A549 (cell line): ENCODE measurements at regions not wholly inside any gene's neighbourhood (a gene's known extent, or its start where the extent isn't known, plus 50 kb on each side); places are given as distances from the start of the nearest gene placed in this dataset.

Experiments
- ATAC-seq, 2 experiments: fragments of 200-7000 bp in 1 of 2; fragments of >200 bp in 1 of 2; cut with Nextera tagmentation in 1 of 2; cut with Tn5 transposase in 1 of 2; 3 replicates each; pipeline versions ENCODE4 v1.8.0 to v1.9.1; 2018 to 2020; ENCODE audit warnings: mild to moderate bottlenecking in 1 of 2, moderate library complexity in 1 of 2
- CTCF ChIA-PET: fragments of 300-600 bp; sonication (Branson Sonifier 250); formaldehyde crosslinking; extraction: SDS; loops from one replicate; lab custom pipeline; 2021; ENCODE audit warnings: antibody characterized with exemption, inconsistent platforms; lab: Yijun Ruan, JAX
- POLR2A ChIA-PET: fragments of 350-600 bp; formaldehyde crosslinking; extraction: SDS; loops from one replicate; lab custom pipeline; 2021; ENCODE audit warnings: antibody characterized with exemption, inconsistent platforms; lab: Yijun Ruan, JAX
- DNase-seq, 2 experiments: peaks; one replicate each; pipeline versions ENCODE4 v3.0.0 to v3.0.0-alpha.2; 2011 to 2016; ENCODE audit warnings: low read depth in 1 of 2, low spot score in 1 of 2
- FAIRE-seq: peaks from 2 replicates; lab custom pipeline; 2011; peaks lifted over from hg19 to GRCh38; lab: Jason Lieb, UNC
- H3K27ac ChIP-seq, 2 experiments: fragments of >200 bp; sonication (Bioruptor Twin); formaldehyde crosslinking; 3 replicates each; pipeline ENCODE4 v1.5.1; 2016 to 2017
- H3K4me1 ChIP-seq: fragments of >200 bp; sonication (Bioruptor Twin); formaldehyde crosslinking; 3 replicates; pipeline ENCODE4 v1.6.1; 2016
- H3K4me2 ChIP-seq: fragments of >200 bp; sonication (Bioruptor Twin); formaldehyde crosslinking; 3 replicates; pipeline ENCODE4 v1.6.1; 2016
- H3K4me3 ChIP-seq: fragments of >200 bp; sonication (Bioruptor Twin); formaldehyde crosslinking; 3 replicates; pipeline ENCODE4 v1.5.1; 2016
- H3K9me3 ChIP-seq: fragments of >200 bp; sonication (Bioruptor Twin); formaldehyde crosslinking; 3 replicates; pipeline ENCODE4 v1.6.1; 2016
- ATOH8 ChIP-seq: fragments of 250-450 bp; sonication (Bioruptor Pico); IDR thresholded peaks from 2 replicates; pipeline ENCODE4 v1.5.0; 2020; ENCODE audit warnings: low read depth, mild to moderate bottlenecking, moderate library complexity
- BCL3 ChIP-seq: fragments of >200 bp; sonication (Bioruptor Twin); formaldehyde crosslinking; IDR thresholded peaks from 3 replicates; pipeline ENCODE4 v1.6.1; 2016
- CBX2 ChIP-seq: fragments of 200-600 bp; sonication (generic); IDR thresholded peaks from 2 replicates; pipeline ENCODE4 v1.6.1; 2016; ENCODE audit warnings: low read depth, mild to moderate bottlenecking, borderline replicate concordance
- ELK1 ChIP-seq: fragments of 150-350 bp; IDR thresholded peaks from 2 replicates; pipeline ENCODE4 v1.6.1; 2014; ENCODE audit warnings: low read depth, mild to moderate bottlenecking, low read length
- EP300 ChIP-seq, 2 experiments: fragments of >200 bp; sonication (Bioruptor Twin); formaldehyde crosslinking; IDR thresholded peaks; 2 replicates in 1 of 2; 3 replicates in 1 of 2; pipeline ENCODE4 v1.6.1; 2016 to 2017
- FOXS1 ChIP-seq: fragments of 250-450 bp; sonication (Bioruptor Pico); IDR thresholded peaks from 2 replicates; pipeline ENCODE4 v1.5.0; 2020; ENCODE audit warnings: mild to moderate bottlenecking, moderate library complexity
- GATA3 ChIP-seq: IDR thresholded peaks from 2 replicates; pipeline ENCODE4 v1.6.1; 2012; ENCODE audit warnings: borderline replicate concordance
- HMGXB4 ChIP-seq: fragments of 250-450 bp; sonication (Bioruptor Pico); IDR thresholded peaks from 2 replicates; pipeline ENCODE4 v1.5.0; 2021; ENCODE audit warnings: mild to moderate bottlenecking, moderate library complexity, borderline replicate concordance
- KDM5A ChIP-seq: fragments of 200-600 bp; sonication (generic); IDR thresholded peaks from 2 replicates; pipeline ENCODE4 v1.6.1; 2016; ENCODE audit warnings: antibody characterized with exemption, mild to moderate bottlenecking
- MYC ChIP-seq: IDR thresholded peaks from 2 replicates; pipeline ENCODE4 v1.6.1; 2012; ENCODE audit warnings: mild to moderate bottlenecking, inconsistent platforms, low read length, improper control_type of control experiment, borderline replicate concordance
- NR3C1 ChIP-seq: fragments of >200 bp; sonication (Bioruptor Twin); formaldehyde crosslinking; IDR thresholded peaks from 3 replicates; pipeline ENCODE4 v1.6.1; 2017
- PBX3 ChIP-seq: IDR thresholded peaks from 2 replicates; pipeline ENCODE4 v1.6.1; 2012
- PHF8 ChIP-seq: fragments of 200-600 bp; sonication (generic); IDR thresholded peaks from 2 replicates; pipeline ENCODE4 v1.6.1; 2016; ENCODE audit warnings: low read depth, mild to moderate bottlenecking, antibody characterized with exemption, moderate library complexity, borderline replicate concordance
- RAD21 ChIP-seq, 2 experiments: fragments of >200 bp in 1 of 2; sonication (Bioruptor Twin) in 1 of 2; formaldehyde crosslinking in 1 of 2; IDR thresholded peaks in 1 of 2; conservative IDR thresholded peaks in 1 of 2; 2 replicates in 1 of 2; 3 replicates in 1 of 2; pipeline ENCODE4 v1.6.1; 2012 to 2018; ENCODE audit warnings: inconsistent platforms in 1 of 2
- RNF2 ChIP-seq: fragments of 200-600 bp; sonication (generic); IDR thresholded peaks from 2 replicates; pipeline ENCODE4 v1.6.1; 2016; ENCODE audit warnings: low read depth, mild to moderate bottlenecking, antibody characterized with exemption, moderate library complexity, borderline replicate concordance
- SMC3 ChIP-seq: fragments of >200 bp; sonication (Bioruptor Twin); formaldehyde crosslinking; IDR thresholded peaks from 3 replicates; pipeline ENCODE4 v1.6.1; 2018; ENCODE audit warnings: inconsistent platforms
- WGBS: methylation state at CpG from one replicate; pipeline ENCODE4 v1.1.6; 2017; ENCODE audit errors: missing lambda C conversion rate; 5-methylcytosine and 5-hydroxymethylcytosine counted together

GRCh38 chr4:112731715-112732114 lies 94.8 kb downstream of the LARP7 start:
- H3K9me3 ChIP-seq, result no peaks in the 10 kb centered on the region
- H3K4me1 ChIP-seq, result no peaks in the 10 kb centered on the region
- POLR2A ChIA-PET, result no interaction called here
- CTCF ChIA-PET, result interaction anchor here (0.6 to 1.2 kb wide), 4 partner anchors 8 to 58 kb away, joined by 3 to 4 read pairs (median 4); no protein-coding TSS in a partner anchor
- DNase-seq (no peak), FAIRE-seq (no peak), ATAC-seq (no peak)
- no peak overlapping the region for H3K4me2 ChIP-seq
- no peak for TF ChIP-seq RAD21 (conservative IDR thresholded peaks at IDR 0.05 in 1 of 2, IDR thresholded peaks at IDR 0.05 in 1 of 2)
- 83% methylated on average over 2 of the region's 2 CpGs for WGBS
- H3K4me3 ChIP-seq, result no peak overlapping the region
- H3K27ac ChIP-seq, result no peak overlapping the region

GRCh38 chr4:112732142-112732541 lies 95.2 kb downstream of the LARP7 start:
- ChIA-PET CTCF (interaction anchor here (0.6 to 1.2 kb wide), 4 partner anchors 8 to 58 kb away, joined by 3 to 4 read pairs (median 4); no protein-coding TSS in a partner anchor), POLR2A (no interaction called here)
- H3K27ac ChIP-seq, result no peak overlapping the region
- no peaks in the 10 kb centered on the region for H3K9me3 ChIP-seq
- no peak overlapping the region for H3K4me2 ChIP-seq
- 70% methylated on average over 2 of the region's 2 CpGs for WGBS
- no peaks in the 10 kb centered on the region for H3K4me1 ChIP-seq
- no peak for TF ChIP-seq PHF8
- TF ChIP-seq ELK1, result no peak
- no peak for TF ChIP-seq BCL3
- TF ChIP-seq GATA3, result no peak
- TF ChIP-seq SMC3, result no peak
- no peak for TF ChIP-seq PBX3
- no peak for TF ChIP-seq NR3C1
- no peak for TF ChIP-seq CBX2
- no peak overlapping the region for H3K4me3 ChIP-seq
- ATAC-seq (no peak), FAIRE-seq (no peak), DNase-seq (no peak)

GRCh38 chr4:112735474-112735951 lies 98.6 kb downstream of the LARP7 start:
- DNase-seq, result no peak
- H3K4me2 ChIP-seq, result no peak overlapping the region
- no peak for FAIRE-seq
- H3K4me1 ChIP-seq, result no peaks in the 10 kb centered on the region
- POLR2A ChIA-PET, result no interaction called here
- CTCF ChIA-PET, result interaction anchor here (0.6 kb wide), 1 partner anchor 27 kb away, joined by 3 read pairs; no protein-coding TSS in a partner anchor
- no peak overlapping the region for H3K4me3 ChIP-seq
- no peak for TF ChIP-seq FOXS1 (CRISPR knock-in tag)
- no peak for TF ChIP-seq RNF2
- no peak for TF ChIP-seq MYC
- no peak for TF ChIP-seq ATOH8 (CRISPR knock-in tag)
- no peak for TF ChIP-seq KDM5A
- TF ChIP-seq EP300 (IDR thresholded peaks at IDR 0.05), result no peak
- no peak for TF ChIP-seq HMGXB4
- no peak overlapping the region for H3K27ac ChIP-seq
- ATAC-seq, result no peak
- no peaks in the 10 kb centered on the region for H3K9me3 ChIP-seq
